Osteoblast (primary cell): ENCODE measurements at regions not wholly inside any gene's neighbourhood (a gene's known extent, or its start where the extent isn't known, plus 50 kb on each side); places are given as distances from the start of the nearest gene placed in this dataset.
"Not testable (repeated sequence)": the region's sequence is repeated elsewhere in the genome, so short reads cannot be mapped to it uniquely, and the experiment has no call there.

Source experiments
- DNase-seq: peaks from one replicate; pipeline ENCODE4 v3.0.0; 2011; ENCODE audit warnings: low spot score, mixed read lengths; ENCODE audit not compliant: insufficient read length; ENCODE audit errors: missing footprints
- H2AFZ ChIP-seq: 2 replicates; pipeline ENCODE4 v1.6.0; 2011; ENCODE audit warnings: mild to moderate bottlenecking, low read length
- H3K27ac ChIP-seq: 2 replicates; pipeline ENCODE4 v1.5.1; 2011; ENCODE audit warnings: mild to moderate bottlenecking, low read depth, low read length, moderate library complexity
- H3K27me3 ChIP-seq: 2 replicates; pipeline ENCODE4 v1.6.0; 2012; ENCODE audit warnings: mild to moderate bottlenecking, control low read depth, inconsistent platforms, low read length, moderate library complexity; ENCODE audit not compliant: insufficient read depth
- H3K36me3 ChIP-seq: 2 replicates; pipeline ENCODE4 v1.5.1; 2011; ENCODE audit warnings: mild to moderate bottlenecking, low read length, control low read depth, moderate library complexity; ENCODE audit not compliant: insufficient read depth
- H3K4me1 ChIP-seq: 2 replicates; pipeline ENCODE4 v1.5.1; 2011; ENCODE audit warnings: mild to moderate bottlenecking, low read length, control low read depth, moderate library complexity; ENCODE audit not compliant: insufficient read depth
- H3K4me2 ChIP-seq: 2 replicates; pipeline ENCODE4 v1.6.0; 2011; ENCODE audit warnings: mild to moderate bottlenecking, low read length; ENCODE audit not compliant: insufficient read depth
- H3K4me3 ChIP-seq: fragments of 200-600 bp; sonication (generic); 3 replicates; pipeline ENCODE4 v1.5.1; 2012; ENCODE audit warnings: mild to moderate bottlenecking, low read length, inconsistent platforms; ENCODE audit not compliant: insufficient read depth
- H3K79me2 ChIP-seq: 2 replicates; pipeline ENCODE4 v1.6.0; 2012; ENCODE audit warnings: mild to moderate bottlenecking, low read length, control low read depth, inconsistent platforms; ENCODE audit not compliant: insufficient read depth
- H3K9me3 ChIP-seq: 2 replicates; pipeline ENCODE4 v1.5.1; 2011; ENCODE audit warnings: low read depth, low read length, control low read depth
- H4K20me1 ChIP-seq: 2 replicates; pipeline ENCODE4 v1.6.0; 2012; ENCODE audit warnings: mild to moderate bottlenecking, low read length, control low read depth; ENCODE audit not compliant: insufficient read depth

DNA sequence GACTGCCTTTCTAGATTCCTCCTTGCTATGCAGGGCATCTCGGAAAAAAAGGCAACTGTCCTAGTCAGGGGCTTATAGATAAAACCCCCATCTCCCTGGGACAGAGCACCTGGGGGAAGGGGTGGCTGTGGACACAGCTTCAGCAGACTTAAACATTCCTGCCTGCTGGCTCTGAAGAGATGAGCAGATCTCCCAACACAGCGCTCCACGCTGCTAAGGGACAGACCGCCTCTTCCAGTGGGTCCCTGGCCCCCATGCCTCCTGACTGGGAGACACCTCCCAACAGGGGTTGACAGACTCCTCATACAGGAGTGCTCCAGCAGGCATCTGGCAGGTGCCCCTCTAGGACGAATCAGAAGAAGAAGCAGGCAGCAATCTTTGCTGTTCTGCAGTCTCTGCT lies 87.9 kb upstream of the GOLGA6L6 start:
- not testable (repeated sequence) for H3K9me3 ChIP-seq, H3K4me1 ChIP-seq

DNA sequence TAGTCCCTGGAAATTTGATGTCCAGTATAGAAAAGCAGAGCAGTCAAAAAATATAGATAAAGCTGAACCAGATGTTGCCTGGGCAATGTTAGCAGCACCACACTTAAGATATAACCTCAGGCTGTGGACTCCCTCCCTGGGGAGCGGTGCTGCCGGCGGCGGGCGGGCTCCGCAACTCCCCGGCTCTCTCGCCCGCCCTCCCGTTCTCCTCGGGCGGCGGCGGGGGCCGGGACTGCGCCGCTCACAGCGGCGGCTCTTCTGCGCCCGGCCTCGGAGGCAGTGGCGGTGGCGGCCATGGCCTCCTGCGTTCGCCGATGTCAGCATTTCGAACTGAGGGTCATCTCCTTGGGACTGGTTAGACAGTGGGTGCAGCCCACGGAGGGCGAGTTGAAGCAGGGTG lies 86.9 kb upstream of the GOLGA6L6 start:
- not testable (repeated sequence) for DNase-seq, H3K4me1 ChIP-seq, H4K20me1 ChIP-seq, H3K36me3 ChIP-seq, H3K27me3 ChIP-seq, H3K27ac ChIP-seq, H3K79me2 ChIP-seq, H3K4me3 ChIP-seq, H3K4me2 ChIP-seq, H2AFZ ChIP-seq, H3K9me3 ChIP-seq

More for the DNA sequence above, 87.9 kb upstream of the GOLGA6L6 start:
- DNase-seq, H3K36me3 ChIP-seq, H4K20me1 ChIP-seq, H2AFZ ChIP-seq, H3K4me3 ChIP-seq, H3K79me2 ChIP-seq, H3K27me3 ChIP-seq, H3K4me2 ChIP-seq, H3K27ac ChIP-seq: not testable (repeated sequence)

DNA sequence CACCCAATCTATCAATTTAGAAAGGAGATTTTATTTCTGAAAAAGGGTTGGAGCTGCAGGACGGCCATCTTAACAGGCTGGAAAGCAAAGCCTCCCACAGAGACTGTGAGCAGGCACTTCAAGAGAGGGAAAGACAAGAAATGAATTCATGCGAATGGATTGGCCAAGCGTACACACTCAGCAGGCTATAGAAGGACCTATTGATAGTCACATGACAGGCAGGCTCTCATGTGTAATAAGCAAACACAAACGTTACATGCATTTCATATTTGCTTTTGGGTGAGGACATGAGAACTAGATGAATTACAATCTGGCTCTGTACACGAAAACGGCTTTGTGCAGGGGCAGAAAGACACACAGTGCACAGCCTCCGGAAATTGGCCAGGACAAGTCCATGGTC lies 83.9 kb upstream of the GOLGA6L6 start:
- H3K79me2 ChIP-seq, H4K20me1 ChIP-seq, H3K4me1 ChIP-seq, H3K27ac ChIP-seq, H3K9me3 ChIP-seq, H3K27me3 ChIP-seq, H3K4me3 ChIP-seq, H3K36me3 ChIP-seq, DNase-seq, H3K4me2 ChIP-seq, H2AFZ ChIP-seq: not testable (repeated sequence)

DNA sequence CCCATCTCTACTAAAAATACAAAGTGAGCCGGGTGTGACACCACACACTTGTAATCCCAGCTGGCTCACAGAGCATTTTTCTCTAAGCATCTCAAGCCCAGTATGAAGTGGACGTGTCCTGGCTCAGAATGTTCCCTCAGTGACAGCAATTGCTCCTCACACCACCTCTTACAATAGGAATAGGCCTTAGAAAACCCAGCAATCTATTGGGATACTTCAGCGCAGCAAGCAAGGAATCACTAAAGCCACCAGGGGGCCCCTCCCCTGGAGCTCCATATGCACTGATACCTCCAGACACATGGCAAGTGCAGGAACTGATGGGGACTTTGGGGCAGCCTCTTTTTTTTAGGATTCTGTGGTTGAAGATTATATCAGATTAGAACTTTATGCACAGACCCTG lies 82.5 kb upstream of the GOLGA6L6 start:
- not testable (repeated sequence) for H3K9me3 ChIP-seq, H3K4me3 ChIP-seq, H4K20me1 ChIP-seq, H2AFZ ChIP-seq, H3K27ac ChIP-seq, H3K36me3 ChIP-seq, DNase-seq, H3K4me1 ChIP-seq, H3K79me2 ChIP-seq, H3K4me2 ChIP-seq, H3K27me3 ChIP-seq

DNA sequence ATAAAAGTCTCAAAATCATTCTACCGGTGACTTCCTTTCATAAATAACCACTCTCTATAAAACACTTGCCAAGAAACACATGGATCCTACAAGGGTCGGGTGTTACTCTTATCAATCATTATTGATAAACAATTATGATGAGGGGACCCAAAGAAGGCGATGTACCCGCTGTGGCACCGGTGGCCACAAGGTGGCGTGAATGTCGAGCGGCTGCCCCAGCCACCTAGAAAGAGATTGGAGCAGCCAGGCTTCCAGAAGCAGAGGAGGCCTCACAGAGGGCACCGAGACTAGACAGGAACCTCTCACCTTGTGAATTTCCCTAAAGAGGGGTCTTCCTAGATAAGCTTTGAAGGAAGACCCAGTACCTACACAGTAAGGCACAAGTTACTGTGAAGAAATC lies 80.5 kb upstream of the GOLGA6L6 start:
- DNase-seq, H3K4me2 ChIP-seq, H3K36me3 ChIP-seq: not testable (repeated sequence)

DNA sequence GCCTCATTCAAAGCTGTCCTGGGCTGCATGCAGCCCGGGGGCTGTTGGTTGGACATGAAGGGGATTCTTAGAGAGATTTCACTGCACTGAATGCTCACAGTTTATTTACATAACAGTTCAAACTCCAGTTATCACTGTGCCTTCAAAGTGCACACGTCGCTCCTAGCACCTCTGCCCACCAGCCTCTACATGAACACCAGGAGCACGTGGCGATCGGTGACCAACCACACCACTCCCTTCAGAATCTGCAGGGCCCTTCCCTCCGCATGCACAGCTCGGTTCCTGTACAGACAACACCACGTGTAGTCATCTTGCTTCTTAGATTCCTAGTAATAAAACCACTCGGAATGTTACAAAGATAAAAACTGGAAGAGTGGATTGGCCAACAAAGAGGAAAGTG lies 72.9 kb upstream of the GOLGA6L6 start:
- not testable (repeated sequence) for H4K20me1 ChIP-seq, H3K27me3 ChIP-seq, H3K4me1 ChIP-seq, H3K9me3 ChIP-seq, H3K27ac ChIP-seq, H3K79me2 ChIP-seq, H2AFZ ChIP-seq, H3K4me3 ChIP-seq, H3K4me2 ChIP-seq, H3K36me3 ChIP-seq, DNase-seq

More for the DNA sequence above, 80.5 kb upstream of the GOLGA6L6 start:
- not testable (repeated sequence) for H3K27me3 ChIP-seq, H3K4me3 ChIP-seq, H3K27ac ChIP-seq, H3K4me1 ChIP-seq, H3K79me2 ChIP-seq, H4K20me1 ChIP-seq, H2AFZ ChIP-seq, H3K9me3 ChIP-seq

DNA sequence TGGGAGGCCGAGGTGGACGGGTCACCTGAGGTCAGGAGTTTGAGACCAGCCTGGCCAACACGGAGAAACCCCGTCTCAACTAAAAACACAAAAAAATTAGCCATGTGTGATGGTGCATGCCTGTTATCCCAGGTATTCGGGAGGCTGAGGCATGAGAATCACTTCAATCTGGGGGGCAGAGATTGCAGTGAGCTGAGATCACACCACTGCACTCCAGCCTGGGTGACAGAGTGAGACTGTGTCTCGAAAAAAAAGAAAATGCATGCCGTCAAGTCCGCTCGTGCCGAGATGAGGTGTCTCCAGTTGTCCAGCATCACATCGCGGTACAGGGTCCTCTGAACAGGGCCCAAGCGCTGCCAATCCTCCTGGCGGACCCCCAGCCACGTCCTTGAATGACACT lies 71.2 kb upstream of the GOLGA6L6 start:
- DNase-seq = not testable (repeated sequence)

DNA sequence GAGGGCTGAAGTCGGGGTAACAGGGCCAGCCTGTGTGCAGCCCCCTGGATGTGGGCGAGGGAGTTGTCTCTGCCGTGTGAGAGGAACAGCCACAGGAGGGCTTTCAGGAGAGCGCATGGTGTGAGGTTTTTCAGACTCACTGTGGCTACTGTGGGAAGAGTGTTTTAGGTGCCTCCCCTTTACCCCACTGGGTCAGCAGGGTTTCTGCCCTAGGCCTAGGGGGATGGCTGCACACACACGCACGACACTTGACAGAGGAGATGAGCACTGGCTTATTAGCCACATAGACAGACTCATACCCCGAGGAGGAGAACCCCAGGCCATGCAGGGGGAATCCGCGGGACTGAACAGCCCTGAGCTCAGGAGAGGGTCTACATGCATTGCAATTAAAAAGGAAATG lies 70.8 kb upstream of the GOLGA6L6 start:
- not testable (repeated sequence) for H3K4me1 ChIP-seq, DNase-seq, H3K27ac ChIP-seq, H3K36me3 ChIP-seq, H3K4me3 ChIP-seq, H2AFZ ChIP-seq, H3K9me3 ChIP-seq, H3K79me2 ChIP-seq, H3K27me3 ChIP-seq, H3K4me2 ChIP-seq, H4K20me1 ChIP-seq

More for the DNA sequence above, 71.2 kb upstream of the GOLGA6L6 start:
- H3K4me2 ChIP-seq, H3K4me1 ChIP-seq, H3K36me3 ChIP-seq, H2AFZ ChIP-seq, H3K4me3 ChIP-seq, H3K9me3 ChIP-seq, H3K79me2 ChIP-seq, H3K27ac ChIP-seq, H4K20me1 ChIP-seq, H3K27me3 ChIP-seq: not testable (repeated sequence)

DNA sequence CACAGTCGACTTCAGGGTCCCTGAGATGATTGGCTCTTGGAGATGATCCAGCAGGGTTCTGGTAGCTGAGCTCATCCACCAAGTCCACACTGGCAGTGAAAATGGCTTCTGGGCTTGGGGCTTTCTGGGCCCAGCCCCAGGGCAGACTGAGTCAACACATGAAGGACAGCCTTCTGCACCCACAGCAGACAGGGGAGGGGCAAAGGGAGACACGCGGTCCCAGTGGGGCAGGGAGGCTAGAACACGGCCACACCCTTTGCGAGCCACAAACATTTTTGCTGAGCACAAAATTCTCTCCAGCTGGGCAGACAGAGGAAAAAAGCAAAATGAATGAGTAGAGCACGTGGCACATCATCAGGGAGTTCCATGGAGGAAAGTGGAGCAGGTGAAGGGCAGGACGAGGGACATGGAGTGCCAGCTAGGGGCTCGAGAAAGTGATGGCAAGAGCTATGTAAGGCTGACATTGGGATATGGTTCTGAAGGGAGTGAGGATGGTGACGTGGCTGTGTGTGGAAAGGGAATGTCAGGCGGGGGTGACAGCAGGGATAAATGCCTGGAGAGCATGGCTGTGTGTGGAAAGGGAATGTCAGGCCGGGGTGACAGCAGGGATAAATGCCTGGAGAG lies 70.2 kb upstream of the GOLGA6L6 start:
- not testable (repeated sequence) for H3K4me2 ChIP-seq, H2AFZ ChIP-seq, H4K20me1 ChIP-seq, H3K79me2 ChIP-seq, H3K4me1 ChIP-seq, H3K36me3 ChIP-seq, H3K27ac ChIP-seq, H3K4me3 ChIP-seq, DNase-seq, H3K9me3 ChIP-seq, H3K27me3 ChIP-seq
